WTC11 (cell line): ENCODE measurements at regions not wholly inside any gene's neighbourhood (a gene's known extent, or its start where the extent isn't known, plus 50 kb on each side); places are given as distances from the start of the nearest gene placed in this dataset.

Experiments
- ESRRA ChIP-seq: sonication (generic); formaldehyde crosslinking; IDR thresholded peaks from 2 replicates; pipeline ENCODE4 v1.8.1; 2022; ENCODE audit warnings: mild to moderate bottlenecking, missing genetic modification reagents, borderline replicate concordance
- IRF2 ChIP-seq: sonication (generic); formaldehyde crosslinking; IDR thresholded peaks from 2 replicates; pipeline ENCODE4 v1.8.0; 2022; ENCODE audit warnings: low read depth, missing genetic modification reagents, borderline replicate concordance
- JUN ChIP-seq: sonication (generic); formaldehyde crosslinking; IDR thresholded peaks from 2 replicates; pipeline ENCODE4 v1.8.0; 2023; ENCODE audit warnings: mild to moderate bottlenecking, missing genetic modification reagents
- NFE2L1 ChIP-seq: sonication (generic); formaldehyde crosslinking; IDR thresholded peaks from 2 replicates; pipeline ENCODE4 v1.8.1; 2023; ENCODE audit warnings: missing genetic modification reagents
- RELA ChIP-seq: sonication (generic); formaldehyde crosslinking; IDR thresholded peaks from 2 replicates; pipeline ENCODE4 v1.8.1; 2022; ENCODE audit warnings: missing genetic modification reagents, mild to moderate bottlenecking, borderline replicate concordance
- TF ChIP-seq, protein P1 (sequence below): fragments of 200-600 bp; IDR thresholded peaks from 2 replicates; pipeline ENCODE4 v1.8.0; 2022; ENCODE audit warnings: antibody characterized with exemption

DNA sequence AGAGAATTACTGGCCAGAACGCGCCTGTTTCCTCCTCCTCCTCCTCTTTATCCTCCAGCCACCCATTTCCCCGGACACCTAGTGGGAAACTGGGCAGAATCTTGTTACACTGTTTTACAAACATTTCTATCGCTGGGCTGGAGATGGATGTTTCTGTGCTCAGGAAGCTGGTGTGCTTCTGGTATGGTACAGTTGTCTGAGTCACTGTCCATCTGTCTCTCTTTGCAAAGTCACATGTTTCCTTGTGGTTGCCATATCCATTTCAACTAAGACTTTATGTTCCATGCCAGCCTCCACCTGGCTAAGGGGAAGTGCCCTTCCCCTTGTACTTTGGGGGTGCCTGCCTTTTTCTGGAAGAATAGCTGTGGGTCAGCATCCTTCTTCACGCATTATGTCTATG is 52.9 kb upstream of the SLC22A16 start:
- TF ChIP-seq, protein P1, sequence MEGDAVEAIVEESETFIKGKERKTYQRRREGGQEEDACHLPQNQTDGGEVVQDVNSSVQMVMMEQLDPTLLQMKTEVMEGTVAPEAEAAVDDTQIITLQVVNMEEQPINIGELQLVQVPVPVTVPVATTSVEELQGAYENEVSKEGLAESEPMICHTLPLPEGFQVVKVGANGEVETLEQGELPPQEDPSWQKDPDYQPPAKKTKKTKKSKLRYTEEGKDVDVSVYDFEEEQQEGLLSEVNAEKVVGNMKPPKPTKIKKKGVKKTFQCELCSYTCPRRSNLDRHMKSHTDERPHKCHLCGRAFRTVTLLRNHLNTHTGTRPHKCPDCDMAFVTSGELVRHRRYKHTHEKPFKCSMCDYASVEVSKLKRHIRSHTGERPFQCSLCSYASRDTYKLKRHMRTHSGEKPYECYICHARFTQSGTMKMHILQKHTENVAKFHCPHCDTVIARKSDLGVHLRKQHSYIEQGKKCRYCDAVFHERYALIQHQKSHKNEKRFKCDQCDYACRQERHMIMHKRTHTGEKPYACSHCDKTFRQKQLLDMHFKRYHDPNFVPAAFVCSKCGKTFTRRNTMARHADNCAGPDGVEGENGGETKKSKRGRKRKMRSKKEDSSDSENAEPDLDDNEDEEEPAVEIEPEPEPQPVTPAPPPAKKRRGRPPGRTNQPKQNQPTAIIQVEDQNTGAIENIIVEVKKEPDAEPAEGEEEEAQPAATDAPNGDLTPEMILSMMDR: no peak
- TF ChIP-seq NFE2L1 (no peak), ESRRA (CRISPR knock-in tag) (no peak), IRF2 (CRISPR knock-in tag) (no peak), RELA (CRISPR knock-in tag) (no peak), JUN (CRISPR knock-in tag) (no peak)
